SK-N-SH (cell line): ENCODE measurements at regions not wholly inside any gene's neighbourhood (a gene's known extent, or its start where the extent isn't known, plus 50 kb on each side); places are given as distances from the start of the nearest gene placed in this dataset.

Experiments used
- CTCF ChIA-PET: fragments of 300-600, 350-600 bp; formaldehyde crosslinking; extraction: SDS; loops from one replicate; lab custom pipeline; 2021; lab: Yijun Ruan, JAX
- POLR2A ChIA-PET: fragments of 350-600 bp; sonication (Branson Sonifier 250); formaldehyde crosslinking; extraction: SDS; loops from one replicate; lab custom pipeline; 2020; ENCODE audit warnings: antibody characterized with exemption, inconsistent platforms; lab: Yijun Ruan, JAX
- DNase-seq: peaks from one replicate; pipeline ENCODE4 v3.0.0; 2012
- H2AFZ ChIP-seq: fragments of 200-600 bp; sonication (generic); 2 replicates; pipeline ENCODE4 v1.8.1; 2016; ENCODE audit warnings: antibody characterized with exemption, mild to moderate bottlenecking, low read depth
- H3F3A ChIP-seq: fragments of 200-600 bp; sonication (generic); replicated peaks from 2 replicates; pipeline ENCODE3; 2016; ENCODE audit warnings: antibody characterized with exemption, mild to moderate bottlenecking; ENCODE audit not compliant: insufficient read depth
- H3K27ac ChIP-seq, 2 experiments: fragments of 200-500 bp in 1 of 2; fragments of 200-600 bp in 1 of 2; sonication (Bioruptor generic) in 1 of 2; sonication (generic), shearing (Covaris generic) in 1 of 2; 2 replicates each; pipeline versions ENCODE4 v1.5.1 to v1.6.1; 2014 to 2016; ENCODE audit warnings: low read depth in 2 of 2, inconsistent platforms in 1 of 2, low read length in 1 of 2, mild to moderate bottlenecking in 1 of 2, mixed read lengths in 1 of 2
- H3K27me3 ChIP-seq: fragments of 200-600 bp; sonication (generic), shearing (Covaris generic); 2 replicates; pipeline ENCODE4 v1.6.1; 2016; ENCODE audit warnings: mixed run types; ENCODE audit not compliant: insufficient read depth
- H3K36me3 ChIP-seq, 2 experiments: fragments of 200-500 bp in 1 of 2; fragments of 200-600 bp in 1 of 2; sonication (Bioruptor generic) in 1 of 2; sonication (generic) in 1 of 2; replicated peaks in 1 of 2; 2 replicates each; pipeline versions ENCODE3 to v1.5.1; 2014 to 2016; ENCODE audit warnings: low read length in 1 of 2, mild to moderate bottlenecking in 1 of 2; ENCODE audit not compliant: insufficient read depth in 2 of 2, control insufficient read depth in 1 of 2
- H3K4me1 ChIP-seq, 2 experiments: fragments of 200-500 bp in 1 of 2; fragments of 200-600 bp in 1 of 2; sonication (Bioruptor generic) in 1 of 2; sonication (generic), shearing (Covaris generic) in 1 of 2; 2 replicates each; pipeline versions ENCODE4 v1.5.1 to v1.6.1; 2014 to 2016; ENCODE audit warnings: low read depth in 1 of 2, low read length in 1 of 2, mixed run types in 1 of 2; ENCODE audit not compliant: insufficient read depth in 2 of 2, control insufficient read depth in 1 of 2
- H3K4me2 ChIP-seq: fragments of 200-600 bp; sonication (generic), shearing (Covaris generic); 2 replicates; pipeline ENCODE4 v1.6.1; 2017; ENCODE audit warnings: mixed run types
- H3K4me3 ChIP-seq, 2 experiments: fragments of 200-500 bp in 1 of 2; fragments of 200-600 bp in 1 of 2; sonication (Bioruptor generic) in 1 of 2; sonication (generic), shearing (Covaris generic) in 1 of 2; 2 replicates each; pipeline versions ENCODE4 v1.5.1 to v1.8.1; 2014 to 2016; ENCODE audit warnings: low read depth in 2 of 2, inconsistent platforms in 1 of 2, low read length in 1 of 2, mild to moderate bottlenecking in 1 of 2, mixed read lengths in 1 of 2, moderate library complexity in 1 of 2
- H3K79me2 ChIP-seq: fragments of 200-600 bp; sonication (generic); 2 replicates; pipeline ENCODE4 v1.8.1; 2017; ENCODE audit warnings: mild to moderate bottlenecking; ENCODE audit not compliant: insufficient read depth
- H3K9ac ChIP-seq: fragments of 200-600 bp; sonication (generic); 2 replicates; pipeline ENCODE4 v1.6.1; 2017; ENCODE audit warnings: mixed run types
- H3K9me2 ChIP-seq: fragments of 200-600 bp; sonication (generic); 2 replicates; pipeline ENCODE4 v1.6.1; 2017; ENCODE audit warnings: mixed run types
- H3K9me3 ChIP-seq: fragments of 200-600 bp; sonication (generic); 2 replicates; pipeline ENCODE4 v1.6.1; 2017; ENCODE audit warnings: mixed run types, mild to moderate bottlenecking, moderate library complexity
- H4K20me1 ChIP-seq: fragments of 200-600 bp; sonication (generic); 2 replicates; pipeline ENCODE4 v1.6.1; 2017; ENCODE audit warnings: mild to moderate bottlenecking, mixed run types; ENCODE audit not compliant: insufficient read depth
- ELF1 ChIP-seq: IDR thresholded peaks from 2 replicates; pipeline ENCODE4 v1.4.0; 2012
- EP300 ChIP-seq, 2 experiments: IDR thresholded peaks; 2 replicates each; pipeline versions ENCODE4 v1.4.0 to v1.6.1; 2012; ENCODE audit warnings: borderline replicate concordance in 1 of 2, low read depth in 1 of 2, low read length in 1 of 2
- EZH2phosphoT487 ChIP-seq: fragments of 200-600 bp; sonication (generic); IDR thresholded peaks from 2 replicates; pipeline ENCODE4 v1.6.1; 2017; ENCODE audit warnings: low read depth, mixed run types, mild to moderate bottlenecking, antibody characterized with exemption, moderate library complexity, borderline replicate concordance
- FOSL2 ChIP-seq: IDR thresholded peaks from 2 replicates; pipeline ENCODE4 v1.4.0; 2012; ENCODE audit warnings: low read depth, mild to moderate bottlenecking, moderate library complexity, borderline replicate concordance
- FOXJ3 ChIP-seq: sonication (generic); formaldehyde crosslinking; IDR thresholded peaks from 2 replicates; pipeline ENCODE4 v1.5.1; 2020; ENCODE audit warnings: mild to moderate bottlenecking, missing genetic modification reagents
- IRF3 ChIP-seq: fragments of 150-350 bp; IDR thresholded peaks from 2 replicates; pipeline ENCODE4 v1.6.1; 2016; ENCODE audit warnings: mild to moderate bottlenecking, low read depth, low read length
- RCOR1 ChIP-seq: fragments of 150-350 bp; IDR thresholded peaks from 2 replicates; pipeline ENCODE4 v1.6.1; 2017; ENCODE audit warnings: antibody characterized with exemption, low read length
- RFX5 ChIP-seq: IDR thresholded peaks from 2 replicates; pipeline ENCODE4 v1.6.1; 2012; ENCODE audit warnings: mild to moderate bottlenecking, improper control_type of control experiment, low read length
- RXRA ChIP-seq: IDR thresholded peaks from 2 replicates; pipeline ENCODE4 v1.4.0; 2012; ENCODE audit warnings: low read depth, mild to moderate bottlenecking, borderline replicate concordance
- SIN3A ChIP-seq: IDR thresholded peaks from 2 replicates; pipeline ENCODE4 v1.6.1; 2012; ENCODE audit warnings: low read depth, mild to moderate bottlenecking, low read length, moderate library complexity, borderline replicate concordance
- SMC3 ChIP-seq: IDR thresholded peaks from 2 replicates; pipeline ENCODE4 v1.6.1; 2012; ENCODE audit warnings: low read depth, low read length, improper control_type of control experiment
- TEAD4 ChIP-seq: IDR thresholded peaks from 2 replicates; pipeline ENCODE4 v1.4.0; 2012; ENCODE audit warnings: mild to moderate bottlenecking, borderline replicate concordance; ENCODE audit not compliant: insufficient read depth
- ZBTB33 ChIP-seq: IDR thresholded peaks from 2 replicates; pipeline ENCODE4 v1.4.0; 2012; ENCODE audit warnings: low read depth, borderline replicate concordance
- WGBS: methylation state at CpG from one replicate; pipeline ENCODE4 v1.1.6; 2017; ENCODE audit warnings: low lambda C conversion rate; 5-methylcytosine and 5-hydroxymethylcytosine counted together
- TF ChIP-seq, protein P1 (sequence below): IDR thresholded peaks from 2 replicates; pipeline ENCODE4 v1.4.0; 2012; ENCODE audit warnings: low read depth
- TF ChIP-seq, protein P2 (sequence below): IDR thresholded peaks from 2 replicates; pipeline ENCODE4 v1.6.1; 2012; ENCODE audit warnings: mild to moderate bottlenecking, low read depth, low read length, moderate library complexity
- TF ChIP-seq, protein P3 (sequence below): fragments of 150-350 bp; IDR thresholded peaks from 2 replicates; pipeline ENCODE4 v1.6.1; 2017; ENCODE audit warnings: antibody characterized with exemption, low read length, low read depth, borderline replicate concordance
- TF ChIP-seq, protein P4 (sequence below): IDR thresholded peaks from 2 replicates; pipeline ENCODE4; 2012

DNA sequence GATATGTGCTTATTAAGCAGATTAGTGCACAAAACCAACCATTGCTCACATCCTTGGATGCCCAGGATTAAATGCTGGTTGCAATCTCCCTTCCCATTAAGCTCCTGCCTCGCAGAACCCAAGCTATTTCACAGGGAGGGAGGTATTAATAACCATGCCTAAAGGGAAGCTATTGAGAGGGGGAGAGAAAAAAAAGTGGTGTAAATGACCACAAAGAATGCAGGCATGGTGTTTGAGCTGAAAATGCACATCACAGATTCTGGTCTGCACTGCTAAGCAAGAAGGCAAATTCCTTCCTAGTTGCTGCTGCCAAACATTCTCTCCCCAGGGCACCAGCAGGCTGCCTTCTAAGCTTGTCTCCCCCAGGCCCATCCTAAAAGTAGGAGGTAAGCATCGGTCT lies 92.0 kb upstream of the ISX start:
- H4K20me1 ChIP-seq: no peaks in the 10 kb centered on the region
- ChIA-PET POLR2A (no interaction called here), CTCF (no interaction called here)
- no peak overlapping the region for H3K4me3 ChIP-seq
- no peaks in the 10 kb centered on the region for H3K4me1 ChIP-seq
- H3K9me2 ChIP-seq: no peaks in the 10 kb centered on the region
- DNase-seq: no peak
- H2AFZ ChIP-seq: no peak overlapping the region
- H3K27ac ChIP-seq: no peak overlapping the region
- TF ChIP-seq SIN3A: no peak
- TF ChIP-seq, protein P1, sequence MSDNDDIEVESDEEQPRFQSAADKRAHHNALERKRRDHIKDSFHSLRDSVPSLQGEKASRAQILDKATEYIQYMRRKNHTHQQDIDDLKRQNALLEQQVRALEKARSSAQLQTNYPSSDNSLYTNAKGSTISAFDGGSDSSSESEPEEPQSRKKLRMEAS: no peak
- no peak for TF ChIP-seq EZH2phosphoT487
- TF ChIP-seq RXRA: no peak
- TF ChIP-seq, protein P2, sequence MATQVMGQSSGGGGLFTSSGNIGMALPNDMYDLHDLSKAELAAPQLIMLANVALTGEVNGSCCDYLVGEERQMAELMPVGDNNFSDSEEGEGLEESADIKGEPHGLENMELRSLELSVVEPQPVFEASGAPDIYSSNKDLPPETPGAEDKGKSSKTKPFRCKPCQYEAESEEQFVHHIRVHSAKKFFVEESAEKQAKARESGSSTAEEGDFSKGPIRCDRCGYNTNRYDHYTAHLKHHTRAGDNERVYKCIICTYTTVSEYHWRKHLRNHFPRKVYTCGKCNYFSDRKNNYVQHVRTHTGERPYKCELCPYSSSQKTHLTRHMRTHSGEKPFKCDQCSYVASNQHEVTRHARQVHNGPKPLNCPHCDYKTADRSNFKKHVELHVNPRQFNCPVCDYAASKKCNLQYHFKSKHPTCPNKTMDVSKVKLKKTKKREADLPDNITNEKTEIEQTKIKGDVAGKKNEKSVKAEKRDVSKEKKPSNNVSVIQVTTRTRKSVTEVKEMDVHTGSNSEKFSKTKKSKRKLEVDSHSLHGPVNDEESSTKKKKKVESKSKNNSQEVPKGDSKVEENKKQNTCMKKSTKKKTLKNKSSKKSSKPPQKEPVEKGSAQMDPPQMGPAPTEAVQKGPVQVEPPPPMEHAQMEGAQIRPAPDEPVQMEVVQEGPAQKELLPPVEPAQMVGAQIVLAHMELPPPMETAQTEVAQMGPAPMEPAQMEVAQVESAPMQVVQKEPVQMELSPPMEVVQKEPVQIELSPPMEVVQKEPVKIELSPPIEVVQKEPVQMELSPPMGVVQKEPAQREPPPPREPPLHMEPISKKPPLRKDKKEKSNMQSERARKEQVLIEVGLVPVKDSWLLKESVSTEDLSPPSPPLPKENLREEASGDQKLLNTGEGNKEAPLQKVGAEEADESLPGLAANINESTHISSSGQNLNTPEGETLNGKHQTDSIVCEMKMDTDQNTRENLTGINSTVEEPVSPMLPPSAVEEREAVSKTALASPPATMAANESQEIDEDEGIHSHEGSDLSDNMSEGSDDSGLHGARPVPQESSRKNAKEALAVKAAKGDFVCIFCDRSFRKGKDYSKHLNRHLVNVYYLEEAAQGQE: no peak
- no peak for TF ChIP-seq FOXJ3 (CRISPR knock-in tag)
- TF ChIP-seq, protein P3, sequence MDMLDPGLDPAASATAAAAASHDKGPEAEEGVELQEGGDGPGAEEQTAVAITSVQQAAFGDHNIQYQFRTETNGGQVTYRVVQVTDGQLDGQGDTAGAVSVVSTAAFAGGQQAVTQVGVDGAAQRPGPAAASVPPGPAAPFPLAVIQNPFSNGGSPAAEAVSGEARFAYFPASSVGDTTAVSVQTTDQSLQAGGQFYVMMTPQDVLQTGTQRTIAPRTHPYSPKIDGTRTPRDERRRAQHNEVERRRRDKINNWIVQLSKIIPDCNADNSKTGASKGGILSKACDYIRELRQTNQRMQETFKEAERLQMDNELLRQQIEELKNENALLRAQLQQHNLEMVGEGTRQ: no peak
- no peak for TF ChIP-seq IRF3
- no peak for TF ChIP-seq SMC3
- TF ChIP-seq, all 33 proteins: peak for 0
- Histone ChIP-seq H3F3A (no peaks in the 10 kb centered on the region), H3K4me2 (no peak overlapping the region), H3K27me3 (no peaks in the 10 kb centered on the region), H3K79me2 (no peaks in the 10 kb centered on the region), H3K9me3 (no peaks in the 10 kb centered on the region), H3K36me3 (no peaks in the 10 kb centered on the region), H3K9ac (no peak overlapping the region)
- 10% methylated on average over 2 of the region's 2 CpGs for WGBS

GRCh38 chr22:34975721-34976120 lies 90.2 kb upstream of the ISX start:
- ChIA-PET POLR2A (no interaction called here), CTCF (interaction anchor here (1.5 to 1.6 kb wide), 2 partner anchors 11 to 48 kb away, joined by 5 to 6 read pairs; no protein-coding TSS in a partner anchor)
- no peak overlapping the region for H3K4me2 ChIP-seq
- TF ChIP-seq, protein P4, sequence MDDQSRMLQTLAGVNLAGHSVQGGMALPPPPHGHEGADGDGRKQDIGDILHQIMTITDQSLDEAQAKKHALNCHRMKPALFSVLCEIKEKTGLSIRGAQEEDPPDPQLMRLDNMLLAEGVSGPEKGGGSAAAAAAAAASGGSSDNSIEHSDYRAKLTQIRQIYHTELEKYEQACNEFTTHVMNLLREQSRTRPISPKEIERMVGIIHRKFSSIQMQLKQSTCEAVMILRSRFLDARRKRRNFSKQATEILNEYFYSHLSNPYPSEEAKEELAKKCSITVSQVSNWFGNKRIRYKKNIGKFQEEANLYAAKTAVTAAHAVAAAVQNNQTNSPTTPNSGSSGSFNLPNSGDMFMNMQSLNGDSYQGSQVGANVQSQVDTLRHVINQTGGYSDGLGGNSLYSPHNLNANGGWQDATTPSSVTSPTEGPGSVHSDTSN: no peak
- no peak for TF ChIP-seq ELF1
- TF ChIP-seq ZBTB33: no peak
- TF ChIP-seq RCOR1: no peak
- TF ChIP-seq EZH2phosphoT487: no peak
- TF ChIP-seq FOSL2: no peak
- TF ChIP-seq, protein P3: no peak
- TF ChIP-seq EP300 (IDR thresholded peaks at IDR 0.05; ENCODE audit: borderline replicate concordance in 1 of 2, low read depth in 1 of 2, low read length in 1 of 2): no peak
- TF ChIP-seq RFX5: no peak
- no peak for TF ChIP-seq TEAD4

More at GRCh38 chr22:34975721-34976120, 90.2 kb upstream of the ISX start:
- Histone ChIP-seq H2AFZ (no peak overlapping the region), H3K4me1 (no peaks in the 10 kb centered on the region), H3K27ac (no peak overlapping the region), H3K4me3 (no peak overlapping the region), H3K79me2 (no peaks in the 10 kb centered on the region), H3F3A (no peaks in the 10 kb centered on the region), H3K9ac (no peak overlapping the region), H4K20me1 (no peaks in the 10 kb centered on the region), H3K9me3 (no peaks in the 10 kb centered on the region), H3K27me3 (no peaks in the 10 kb centered on the region), H3K9me2 (no peaks in the 10 kb centered on the region), H3K36me3 (no peaks in the 10 kb centered on the region)
- no peak for DNase-seq
- WGBS: 11% methylated on average over 1 of the region's 1 CpG
